Endodermal cell (in vitro differentiated cells): ENCODE measurements at regions not wholly inside any gene's neighbourhood (a gene's known extent, or its start where the extent isn't known, plus 50 kb on each side); places are given as distances from the start of the nearest gene placed in this dataset.

Experiments used
- DNase-seq: peaks from one replicate; pipeline ENCODE4 v3.0.0-alpha.2; 2017
- H3K27ac ChIP-seq: 2 replicates; pipeline ENCODE4 v1.5.1; 2013; ENCODE audit warnings: mild to moderate bottlenecking, low read depth, low read length, moderate library complexity
- H3K27me3 ChIP-seq: 2 replicates; pipeline ENCODE4 v1.6.1; 2013; ENCODE audit warnings: mild to moderate bottlenecking, low read length, moderate library complexity; ENCODE audit not compliant: insufficient read depth, control insufficient read depth, poor library complexity, severe bottlenecking
- H3K36me3 ChIP-seq: 2 replicates; pipeline ENCODE4 v1.7.0; 2013; ENCODE audit warnings: mild to moderate bottlenecking, low read length, moderate library complexity; ENCODE audit not compliant: control insufficient read depth, insufficient read depth
- H3K4me1 ChIP-seq: one replicate; pipeline ENCODE4 v1.7.0; 2013; ENCODE audit warnings: low read length; ENCODE audit not compliant: control insufficient read depth, insufficient read depth
- H3K4me3 ChIP-seq: 2 replicates; pipeline ENCODE4 v1.5.1; 2013; ENCODE audit warnings: mild to moderate bottlenecking, low read length, moderate library complexity
- H3K9ac ChIP-seq: 2 replicates; pipeline ENCODE4 v1.6.1; 2013; ENCODE audit warnings: mild to moderate bottlenecking, low read length, moderate library complexity; ENCODE audit not compliant: poor library complexity, severe bottlenecking; ENCODE audit errors: extremely low read depth
- H3K9me3 ChIP-seq: 2 replicates; pipeline ENCODE4 v1.6.1; 2013; ENCODE audit warnings: mild to moderate bottlenecking, low read length, moderate library complexity; ENCODE audit not compliant: control insufficient read depth
- H3K27ac Mint-ChIP-seq: 2 replicates; pipeline ENCODE4 v1.8.0; 2020; ENCODE audit warnings: mixed read lengths
- H3K27me3 Mint-ChIP-seq: 2 replicates; pipeline ENCODE4 v1.8.0; 2021; ENCODE audit warnings: mild to moderate bottlenecking, mixed read lengths; ENCODE audit not compliant: insufficient read depth
- H3K36me3 Mint-ChIP-seq: 2 replicates; pipeline ENCODE4 v1.8.0; 2020; ENCODE audit warnings: low read depth, mixed read lengths
- H3K4me1 Mint-ChIP-seq: 2 replicates; pipeline ENCODE4 v1.8.0; 2020; ENCODE audit warnings: mixed read lengths
- H3K4me3 Mint-ChIP-seq: 2 replicates; pipeline ENCODE4 v1.8.0; 2020; ENCODE audit warnings: mild to moderate bottlenecking, moderate library complexity, mixed read lengths
- H3K9me3 Mint-ChIP-seq: 2 replicates; pipeline ENCODE4 v1.8.0; 2020; ENCODE audit warnings: mild to moderate bottlenecking, mixed read lengths
- WGBS, 2 experiments: methylation state at CpG; one replicate each; pipeline versions ENCODE4 v1.1.5 to v1.1.7; 2013; ENCODE audit warnings: missing lambda C conversion rate in 2 of 2, mixed read lengths in 1 of 2; ENCODE audit not compliant: insufficient coverage in 1 of 2, insufficient read length in 1 of 2; 5-methylcytosine and 5-hydroxymethylcytosine counted together
- TF ChIP-seq, protein P1 (sequence below): fragments of 200-600 bp; sonication (generic); conservative IDR thresholded peaks from 2 replicates; pipeline ENCODE4 v1.5.0; 2021; ENCODE audit warnings: antibody characterized with exemption, mild to moderate bottlenecking

DNA sequence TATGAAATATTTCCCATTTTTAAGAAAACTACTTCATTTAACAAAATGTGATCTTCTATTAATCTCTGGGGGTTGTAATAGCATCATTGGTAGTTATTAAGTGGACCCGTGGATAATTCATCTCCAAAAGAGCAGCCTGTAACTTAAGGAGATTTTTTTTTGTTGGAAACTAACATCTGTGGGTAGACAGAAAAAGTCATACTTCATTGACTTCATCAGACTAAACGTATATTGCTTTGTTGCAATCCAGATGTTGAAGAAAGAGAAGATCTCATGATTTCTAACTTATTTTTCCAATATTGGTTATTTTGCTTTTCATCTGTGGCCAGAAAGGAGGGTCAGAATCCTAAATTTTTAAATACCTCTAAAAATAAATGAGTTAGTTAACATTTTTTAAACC is 296.5 kb upstream of the MIR17HG start:
- TF ChIP-seq, protein P1, sequence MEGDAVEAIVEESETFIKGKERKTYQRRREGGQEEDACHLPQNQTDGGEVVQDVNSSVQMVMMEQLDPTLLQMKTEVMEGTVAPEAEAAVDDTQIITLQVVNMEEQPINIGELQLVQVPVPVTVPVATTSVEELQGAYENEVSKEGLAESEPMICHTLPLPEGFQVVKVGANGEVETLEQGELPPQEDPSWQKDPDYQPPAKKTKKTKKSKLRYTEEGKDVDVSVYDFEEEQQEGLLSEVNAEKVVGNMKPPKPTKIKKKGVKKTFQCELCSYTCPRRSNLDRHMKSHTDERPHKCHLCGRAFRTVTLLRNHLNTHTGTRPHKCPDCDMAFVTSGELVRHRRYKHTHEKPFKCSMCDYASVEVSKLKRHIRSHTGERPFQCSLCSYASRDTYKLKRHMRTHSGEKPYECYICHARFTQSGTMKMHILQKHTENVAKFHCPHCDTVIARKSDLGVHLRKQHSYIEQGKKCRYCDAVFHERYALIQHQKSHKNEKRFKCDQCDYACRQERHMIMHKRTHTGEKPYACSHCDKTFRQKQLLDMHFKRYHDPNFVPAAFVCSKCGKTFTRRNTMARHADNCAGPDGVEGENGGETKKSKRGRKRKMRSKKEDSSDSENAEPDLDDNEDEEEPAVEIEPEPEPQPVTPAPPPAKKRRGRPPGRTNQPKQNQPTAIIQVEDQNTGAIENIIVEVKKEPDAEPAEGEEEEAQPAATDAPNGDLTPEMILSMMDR, result no peak
- H3K4me3 Mint-ChIP-seq, result no peak overlapping the region
- no peaks in the 10 kb centered on the region for H3K36me3 Mint-ChIP-seq
- no peak for DNase-seq
- no peaks in the 10 kb centered on the region for H3K27me3 Mint-ChIP-seq
- WGBS, 2 experiments, result 94% methylated on average over 2 of the region's 2 CpGs; no CpG with 5 or more reads in 1 of the 2 experiments
- no peak overlapping the region for H3K4me3 ChIP-seq
- no peaks in the 10 kb centered on the region for H3K9me3 ChIP-seq
- H3K27ac Mint-ChIP-seq, result no peak overlapping the region
- no peaks in the 10 kb centered on the region for H3K27me3 ChIP-seq
- H3K27ac ChIP-seq, result no peak overlapping the region
- no peaks in the 10 kb centered on the region for H3K4me1 Mint-ChIP-seq
- no peak overlapping the region for H3K9ac ChIP-seq
- no peaks in the 10 kb centered on the region for H3K36me3 ChIP-seq
- peaks cover 3% of the 10 kb centered on the region for H3K9me3 Mint-ChIP-seq
- H3K4me1 ChIP-seq, result no peaks in the 10 kb centered on the region

DNA sequence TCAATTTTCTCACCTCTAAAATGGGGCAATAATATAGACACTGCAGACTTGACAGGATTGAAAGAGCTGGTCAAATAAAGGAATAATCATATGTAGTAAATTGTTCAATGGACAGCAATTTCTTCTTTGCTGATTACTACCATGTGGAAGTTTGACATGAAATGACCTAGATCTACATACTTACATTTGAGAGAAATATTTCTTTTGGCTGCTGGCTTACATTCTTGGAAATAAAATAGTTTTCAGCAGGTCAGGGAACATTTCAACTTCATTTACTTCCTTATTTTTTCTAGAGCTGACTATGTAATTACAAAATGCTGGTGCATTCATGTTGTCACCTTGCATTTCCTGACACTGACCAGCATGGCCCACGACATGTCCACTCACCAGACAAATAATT is 294.6 kb upstream of the MIR17HG start:
- Mint-ChIP-seq H3K36me3 (no peaks in the 10 kb centered on the region), H3K4me3 (no peak overlapping the region), H3K27ac (no peak overlapping the region), H3K27me3 (no peaks in the 10 kb centered on the region), H3K9me3 (peaks cover 3% of the 10 kb centered on the region), H3K4me1 (peaks cover 2% of the 10 kb centered on the region)
- H3K27ac ChIP-seq, result no peak overlapping the region
- H3K9ac ChIP-seq, result no peak overlapping the region
- no peak overlapping the region for H3K4me3 ChIP-seq
- no peaks in the 10 kb centered on the region for H3K4me1 ChIP-seq
- WGBS, 2 experiments, result 90% methylated on average over 1 of the region's 1 CpG; no CpG with 5 or more reads in 1 of the 2 experiments
- TF ChIP-seq, protein P1, result no peak
- H3K27me3 ChIP-seq, result no peaks in the 10 kb centered on the region
- no peak for DNase-seq
- H3K36me3 ChIP-seq, result no peaks in the 10 kb centered on the region
- H3K9me3 ChIP-seq, result no peaks in the 10 kb centered on the region

DNA sequence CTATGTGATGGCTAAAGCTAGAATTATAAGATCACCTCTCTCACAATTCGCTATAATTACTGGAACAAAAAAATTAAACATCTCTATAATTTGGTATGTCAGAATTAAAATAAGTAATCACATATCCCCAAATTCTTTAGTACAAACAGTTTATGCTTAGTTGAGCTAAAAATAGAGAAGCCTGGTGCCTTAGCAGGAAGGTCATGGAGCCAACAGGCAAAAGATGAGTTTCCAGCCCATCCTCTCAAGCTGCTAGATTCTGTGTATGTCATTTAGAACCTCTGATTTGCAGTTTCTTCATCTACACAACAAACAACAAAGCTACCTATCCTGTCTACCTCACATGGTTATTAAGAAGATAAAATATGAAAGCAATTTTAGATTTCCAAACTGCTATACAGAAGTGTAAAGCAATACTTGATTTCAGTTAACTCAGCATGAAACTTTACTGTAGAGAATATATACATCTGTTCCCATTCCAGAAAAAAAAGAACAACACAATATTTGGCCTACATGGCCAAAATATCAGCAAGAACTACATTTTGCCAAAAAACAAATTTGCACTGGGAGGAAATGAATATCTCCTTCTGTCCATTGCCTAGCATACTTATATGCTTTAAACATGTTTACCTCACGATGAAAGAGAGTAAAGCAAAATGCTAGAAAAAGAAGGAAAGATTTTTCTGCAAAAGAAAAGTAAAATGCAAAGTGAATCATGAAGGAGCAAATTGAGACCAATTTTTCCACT is 294.0 kb upstream of the MIR17HG start:
- H3K9me3 ChIP-seq, result no peaks in the 10 kb centered on the region
- H3K9me3 Mint-ChIP-seq, result peaks cover 3% of the 10 kb centered on the region
- TF ChIP-seq, protein P1, result no peak
- no peaks in the 10 kb centered on the region for H3K36me3 Mint-ChIP-seq
- H3K36me3 ChIP-seq, result no peaks in the 10 kb centered on the region
- H3K27ac Mint-ChIP-seq, result no peak overlapping the region
- no peaks in the 10 kb centered on the region for H3K27me3 Mint-ChIP-seq
- H3K4me1 ChIP-seq, result no peaks in the 10 kb centered on the region
- H3K4me1 Mint-ChIP-seq, result peaks cover 2% of the 10 kb centered on the region
- H3K4me3 Mint-ChIP-seq, result no peak overlapping the region
- no peak overlapping the region for H3K27ac ChIP-seq
- WGBS, 2 experiments, result 83 to 100% methylated on average over 1 of the region's 2 CpGs
- H3K27me3 ChIP-seq, result no peaks in the 10 kb centered on the region
- no peak for DNase-seq
- no peak overlapping the region for H3K9ac ChIP-seq
- no peak overlapping the region for H3K4me3 ChIP-seq
